ENCODE measurements at regions not wholly inside any gene's neighbourhood (a gene's known extent, or its start where the extent isn't known, plus 50 kb on each side); places are given as distances from the start of the nearest gene placed in this dataset.
A peak's percentile ranks its signal among the peaks of the same experiment; 100 is the strongest.

GRCh38 chr18:10265560-10266333 is 188.7 kb upstream of the APCDD1 start:
- DNase-seq (ENCODE audit: low read depth), result no peak
- TF ChIP-seq CTCF (conservative IDR thresholded peaks at IDR 0.05; ENCODE audit: control insufficient read depth, insufficient read depth, low read depth, low read length), result no peak
- H3K4me3 ChIP-seq (ENCODE audit: control insufficient read depth, low read depth, low read length), result no peak overlapping the region

GRCh38 chr18:10266334-10266590 is 188.2 kb upstream of the APCDD1 start:
- no peak overlapping the region for H3K4me3 ChIP-seq (ENCODE audit: control insufficient read depth, low read depth, low read length)

GRCh38 chr18:10269261-10269660 is 185.2 kb upstream of the APCDD1 start:
- no peak for TF ChIP-seq CTCF (conservative IDR thresholded peaks at IDR 0.05; ENCODE audit: control insufficient read depth, insufficient read depth, low read depth, low read length)
- DNase-seq (ENCODE audit: low read depth), result no peak

More at GRCh38 chr18:10266334-10266590, 188.2 kb upstream of the APCDD1 start:
- no peak for DNase-seq (ENCODE audit: low read depth)
- no peak for TF ChIP-seq CTCF (conservative IDR thresholded peaks at IDR 0.05; ENCODE audit: control insufficient read depth, insufficient read depth, low read depth, low read length)

GRCh38 chr18:10270151-10270571 is 184.3 kb upstream of the APCDD1 start:
- peak; percentile 40 for DNase-seq (ENCODE audit: low read depth)
- no peak overlapping the region for H3K4me3 ChIP-seq (ENCODE audit: control insufficient read depth, low read depth, low read length)
- no peak for TF ChIP-seq CTCF (conservative IDR thresholded peaks at IDR 0.05; ENCODE audit: control insufficient read depth, insufficient read depth, low read depth, low read length)

More at GRCh38 chr18:10269261-10269660, 185.2 kb upstream of the APCDD1 start:
- no peak overlapping the region for H3K4me3 ChIP-seq (ENCODE audit: control insufficient read depth, low read depth, low read length)

- peak; percentile 78 for DNase-seq (ENCODE audit: low read depth)
- no peak for TF ChIP-seq CTCF (conservative IDR thresholded peaks at IDR 0.05; ENCODE audit: control insufficient read depth, insufficient read depth, low read depth, low read length)
- no peak overlapping the region for H3K4me3 ChIP-seq (ENCODE audit: control insufficient read depth, low read depth, low read length)
These were observed 183.0 kb upstream of the APCDD1 start for GRCh38 chr18:10271481-10271880.

- no peak for TF ChIP-seq CTCF (conservative IDR thresholded peaks at IDR 0.05; ENCODE audit: control insufficient read depth, insufficient read depth, low read depth, low read length)
- no peak overlapping the region for H3K4me3 ChIP-seq (ENCODE audit: control insufficient read depth, low read depth, low read length)
- DNase-seq (ENCODE audit: low read depth), result peak; percentile 79
These were observed 180.1 kb upstream of the APCDD1 start for GRCh38 chr18:10274301-10274700.
